RPMI8226 (cell line): ENCODE measurements at regions not wholly inside any gene's neighbourhood (a gene's known extent, or its start where the extent isn't known, plus 50 kb on each side); places are given as distances from the start of the nearest gene placed in this dataset.
"Not testable (repeated sequence)": the region's sequence is repeated elsewhere in the genome, so short reads cannot be mapped to it uniquely, and the experiment has no call there.

Experiments
- DNase-seq: peaks from one replicate; pipeline ENCODE4 v3.0.0-alpha.2; 2015

GRCh38 chr10:117492504-117492903, 50.0 kb upstream of the EMX2 start:
- DNase-seq: no peak

- DNase-seq: no peak
These were observed 54.5 kb upstream of the EMX2 start for GRCh38 chr10:117488004-117488403.

- no peak for DNase-seq
These were observed 55.9 kb upstream of the EMX2 start for GRCh38 chr10:117486606-117487005.

- no peak for DNase-seq
These were observed 59.4 kb upstream of the EMX2 start for GRCh38 chr10:117483056-117483590.

- not testable (repeated sequence) for DNase-seq
These were observed 61.5 kb upstream of the EMX2 start for GRCh38 chr10:117481011-117481410.

- DNase-seq: no peak
These were observed 62.4 kb upstream of the EMX2 start for GRCh38 chr10:117480097-117480496.

- no peak for DNase-seq
These were observed 64.4 kb upstream of the EMX2 start for GRCh38 chr10:117477961-117478670.

GRCh38 chr10:117477211-117477947, 65.2 kb upstream of the EMX2 start:
- no peak for DNase-seq

- no peak for DNase-seq
These were observed 65.8 kb upstream of the EMX2 start for GRCh38 chr10:117476716-117477115.

- no peak for DNase-seq
These were observed 66.3 kb upstream of the EMX2 start for GRCh38 chr10:117476281-117476680.

GRCh38 chr10:117472872-117473271, 69.7 kb upstream of the EMX2 start:
- no peak for DNase-seq

GRCh38 chr10:117471344-117471874, 71.1 kb upstream of the EMX2 start:
- DNase-seq: no peak

- DNase-seq: no peak
These were observed 71.8 kb upstream of the EMX2 start for GRCh38 chr10:117470733-117471132.

GRCh38 chr10:117468665-117469064, 73.9 kb upstream of the EMX2 start:
- no peak for DNase-seq

GRCh38 chr10:117464176-117464575, 78.4 kb upstream of the EMX2 start:
- DNase-seq: no peak

GRCh38 chr10:117463545-117463920, 79.0 kb upstream of the EMX2 start:
- DNase-seq: no peak

GRCh38 chr10:117462816-117463544, 79.6 kb upstream of the EMX2 start:
- DNase-seq: no peak

GRCh38 chr10:117462424-117462792, 80.1 kb upstream of the EMX2 start:
- no peak for DNase-seq

GRCh38 chr10:117461766-117462423, 80.7 kb upstream of the EMX2 start:
- DNase-seq: no peak

- no peak for DNase-seq
These were observed 81.4 kb upstream of the EMX2 start for GRCh38 chr10:117460846-117461765.

GRCh38 chr10:117458571-117458970, 83.3 kb upstream of the PDZD8 start:
- no peak for DNase-seq

GRCh38 chr10:117457932-117458331, 82.7 kb upstream of the PDZD8 start:
- no peak for DNase-seq
